ENCODE measurements at regions not wholly inside any gene's neighbourhood (a gene's known extent, or its start where the extent isn't known, plus 50 kb on each side); places are given as distances from the start of the nearest gene placed in this dataset.
A peak's percentile ranks its signal among the peaks of the same experiment; 100 is the strongest.
"Not testable (repeated sequence)": the region's sequence is repeated elsewhere in the genome, so short reads cannot be mapped to it uniquely, and the experiment has no call there.

DNA sequence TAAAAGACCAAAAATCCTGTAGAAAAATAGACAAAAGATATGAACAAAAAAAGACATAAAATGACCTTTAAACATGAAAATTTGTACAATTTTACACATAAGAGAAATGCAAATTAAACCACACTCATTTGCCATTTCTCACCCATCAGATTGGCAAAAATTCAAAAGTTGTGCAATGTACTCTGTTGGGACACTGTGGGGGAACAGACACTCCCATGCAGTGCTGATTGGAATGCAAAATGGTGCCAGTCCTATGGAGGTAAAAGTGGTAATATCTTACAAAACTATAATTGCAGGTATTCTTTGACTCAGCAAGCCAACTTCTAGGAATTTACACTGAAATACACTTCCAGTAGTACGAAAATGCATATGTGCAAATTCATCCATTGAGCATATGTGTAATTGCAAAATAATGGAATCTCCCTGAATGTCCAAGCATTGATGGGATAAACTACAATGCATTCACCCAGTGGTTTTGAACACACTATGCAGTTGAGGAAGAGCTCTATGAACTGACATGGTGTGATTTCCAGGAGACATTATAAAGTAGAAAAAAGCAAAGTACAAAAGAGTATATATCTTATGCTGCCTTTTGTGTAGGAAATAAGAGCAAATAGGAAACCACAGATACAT lies 201.8 kb upstream of the ZNF521 start:
- DNase-seq = no peak

DNA sequence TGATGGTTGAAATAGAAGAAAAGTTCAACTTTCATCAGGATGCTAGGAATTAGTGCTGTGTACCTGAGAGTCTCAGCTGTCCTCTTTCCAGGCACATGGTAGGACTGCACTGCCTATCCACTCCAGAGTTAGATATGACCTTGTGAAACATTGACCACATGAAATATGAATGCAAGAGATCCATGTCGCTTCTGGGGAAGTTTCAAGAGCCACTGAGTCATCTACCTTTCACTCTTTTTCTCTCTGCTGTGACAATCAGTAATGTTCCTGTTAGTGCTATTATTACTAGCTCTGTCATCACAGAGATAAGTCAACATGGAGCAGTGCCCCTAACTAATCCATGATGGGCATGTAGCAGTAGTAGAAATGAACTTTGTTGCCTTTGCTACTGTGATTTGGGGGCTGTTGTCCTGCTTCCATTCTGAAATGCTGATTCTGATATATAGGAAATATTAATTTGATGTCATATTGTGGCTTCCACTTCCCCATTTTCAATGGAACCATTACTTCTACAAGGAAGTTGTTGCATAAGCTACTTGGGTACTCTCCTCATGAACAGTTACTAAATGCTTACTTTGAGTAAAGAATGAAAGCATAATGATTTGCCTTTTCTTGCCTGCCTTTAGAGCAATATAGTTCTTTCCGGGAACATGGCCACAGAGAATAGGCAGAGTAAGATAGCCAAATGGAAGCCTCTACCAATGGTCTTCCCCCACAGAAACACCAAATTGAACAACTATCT lies 192.8 kb upstream of the ZNF521 start:
- DNase-seq = peak; percentile 57 to 83

DNA sequence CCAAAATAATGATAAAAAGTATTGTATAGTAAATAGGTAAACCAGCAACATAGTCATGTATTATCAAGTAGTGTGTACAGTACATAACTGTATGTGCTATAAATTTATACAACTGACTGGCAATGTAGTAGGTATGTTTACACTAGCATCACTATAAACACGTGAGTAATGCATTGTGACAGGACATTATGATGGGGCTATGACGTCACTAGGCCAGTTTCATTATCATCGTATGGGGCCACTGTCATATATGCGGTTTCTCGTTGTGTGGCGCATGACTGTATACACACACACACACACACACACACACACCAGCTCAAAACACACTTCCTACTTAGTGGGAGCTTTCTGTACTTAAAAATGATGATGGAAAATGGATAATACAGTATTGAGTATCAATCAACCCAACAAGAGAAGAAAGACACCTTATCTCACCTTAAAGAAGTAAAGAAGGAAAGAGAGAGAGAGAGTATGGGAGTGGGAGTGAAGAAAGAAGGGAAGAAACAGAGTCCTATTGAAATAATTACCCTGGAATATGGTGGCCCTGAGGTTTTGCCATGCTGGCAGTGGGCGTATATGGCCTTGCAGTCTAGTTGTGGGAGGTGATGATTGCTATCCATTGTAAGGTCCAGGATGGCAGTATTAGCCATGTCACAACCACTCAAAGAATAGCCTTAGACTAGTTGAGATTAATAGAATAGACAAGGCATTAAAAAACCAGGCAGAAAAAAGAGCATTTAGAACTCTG lies 186.4 kb upstream of the ZNF521 start:
- DNase-seq = no peak

DNA sequence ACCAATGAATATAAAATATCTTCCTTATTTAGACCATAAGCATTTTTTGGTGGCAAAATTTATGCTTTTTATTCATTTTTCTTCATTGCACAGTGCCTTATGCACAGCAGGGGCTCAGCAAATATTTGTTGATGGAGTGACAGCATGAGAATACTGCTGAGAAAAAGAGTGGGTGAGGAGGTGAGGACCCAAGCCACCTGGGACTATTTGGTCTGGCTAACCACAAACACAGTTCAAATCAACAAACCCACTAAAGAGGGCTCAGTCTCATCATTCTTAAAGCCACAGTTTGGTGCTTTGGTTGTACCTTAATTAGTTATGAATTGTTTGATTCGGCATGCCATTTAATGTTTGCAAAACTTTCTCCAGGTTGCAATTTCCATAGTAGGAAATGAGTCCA lies 183.5 kb upstream of the ZNF521 start:
- no peak for DNase-seq

DNA sequence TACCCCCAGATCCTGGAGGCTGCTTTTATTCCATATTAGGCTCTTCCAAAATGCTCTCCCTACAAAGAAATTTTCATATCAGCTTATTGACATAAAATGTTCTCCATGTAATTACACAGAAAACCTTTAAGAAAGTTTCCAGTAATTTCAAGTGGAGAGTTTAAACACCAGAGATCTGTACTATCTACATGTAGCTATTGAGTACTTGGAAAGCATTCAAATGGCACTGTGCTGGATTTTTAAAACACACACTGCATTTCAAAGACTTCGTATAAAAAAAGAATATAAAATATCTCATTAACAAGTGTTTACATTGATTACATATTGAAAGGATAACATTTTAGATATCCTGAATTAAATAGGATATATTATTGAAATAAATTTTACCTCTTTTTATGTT lies 182.4 kb upstream of the ZNF521 start:
- DNase-seq = no peak

DNA sequence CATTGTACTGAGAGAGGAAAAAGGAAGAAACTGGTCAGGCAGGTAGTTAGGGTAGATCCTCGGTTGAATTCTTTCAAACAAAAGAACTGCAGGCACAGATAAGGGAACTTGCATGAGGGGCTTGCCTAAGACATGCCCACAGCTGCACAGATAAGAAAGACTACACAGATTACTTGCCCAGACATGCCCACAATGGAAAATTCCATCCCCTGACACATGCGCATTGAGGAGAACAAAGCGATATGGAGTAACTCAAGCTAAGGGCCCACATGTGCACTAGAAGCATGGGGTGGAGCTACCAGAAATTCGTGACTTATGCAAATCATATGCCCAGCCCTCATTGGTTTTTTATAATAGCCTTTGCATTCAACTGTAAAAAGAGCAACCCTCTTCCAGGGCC lies 181.3 kb upstream of the ZNF521 start:
- DNase-seq = no peak

DNA sequence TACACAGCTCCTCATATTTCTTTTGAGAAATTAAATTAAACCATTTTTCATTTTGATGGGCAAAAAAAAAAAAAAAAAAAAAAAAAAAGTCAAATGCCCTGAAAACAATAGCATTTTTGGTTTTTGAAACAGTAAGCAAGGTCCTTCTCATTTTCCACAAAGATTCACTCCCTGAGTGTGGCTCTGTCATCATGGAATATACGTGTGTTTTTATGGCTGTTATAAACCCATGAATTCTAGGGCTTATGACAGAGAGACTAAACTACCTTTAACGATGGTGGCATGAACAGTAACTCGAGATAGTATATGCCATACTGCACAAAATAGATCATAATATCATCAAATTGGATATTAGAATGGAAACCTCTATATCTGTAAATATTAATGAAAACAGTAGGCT lies 179.2 kb upstream of the ZNF521 start:
- no peak for DNase-seq

DNA sequence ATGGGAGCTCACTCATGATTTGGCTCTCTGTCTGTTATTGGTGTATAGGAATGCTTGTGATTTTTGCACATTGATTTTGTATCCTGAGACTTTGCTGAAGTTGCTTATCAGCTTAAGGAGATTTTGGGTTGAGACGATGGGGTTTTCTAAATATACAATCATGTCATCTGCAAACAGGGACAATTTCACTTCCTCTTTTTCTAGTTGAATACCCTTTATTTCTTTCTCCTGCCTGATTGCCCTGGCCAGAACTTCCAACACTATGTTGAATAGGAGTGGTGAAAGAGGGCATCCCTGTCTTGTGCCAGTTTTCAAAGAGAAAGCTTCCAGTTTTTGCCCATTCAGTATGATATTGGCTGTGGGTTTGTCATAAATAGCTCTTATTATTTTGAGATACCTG lies 173.8 kb upstream of the ZNF521 start:
- DNase-seq = not testable (repeated sequence)

DNA sequence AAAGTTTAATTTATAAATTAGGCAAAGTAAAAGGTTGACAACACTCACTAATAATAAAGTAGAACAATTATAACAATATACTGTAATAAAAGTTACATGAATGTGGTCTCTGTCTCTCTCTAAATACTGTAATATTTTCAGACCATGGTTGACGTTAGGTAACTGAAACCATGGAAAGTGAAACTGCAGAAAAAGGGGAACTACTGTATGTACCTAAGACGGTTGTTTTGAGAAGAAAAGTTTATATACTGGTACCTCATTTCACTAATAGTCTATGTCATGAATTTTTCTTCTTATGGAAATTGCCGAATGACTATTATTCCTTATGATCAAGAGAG lies 166.7 kb upstream of the ZNF521 start:
- DNase-seq = peak in 1 of 2 donors; percentile 6

DNA sequence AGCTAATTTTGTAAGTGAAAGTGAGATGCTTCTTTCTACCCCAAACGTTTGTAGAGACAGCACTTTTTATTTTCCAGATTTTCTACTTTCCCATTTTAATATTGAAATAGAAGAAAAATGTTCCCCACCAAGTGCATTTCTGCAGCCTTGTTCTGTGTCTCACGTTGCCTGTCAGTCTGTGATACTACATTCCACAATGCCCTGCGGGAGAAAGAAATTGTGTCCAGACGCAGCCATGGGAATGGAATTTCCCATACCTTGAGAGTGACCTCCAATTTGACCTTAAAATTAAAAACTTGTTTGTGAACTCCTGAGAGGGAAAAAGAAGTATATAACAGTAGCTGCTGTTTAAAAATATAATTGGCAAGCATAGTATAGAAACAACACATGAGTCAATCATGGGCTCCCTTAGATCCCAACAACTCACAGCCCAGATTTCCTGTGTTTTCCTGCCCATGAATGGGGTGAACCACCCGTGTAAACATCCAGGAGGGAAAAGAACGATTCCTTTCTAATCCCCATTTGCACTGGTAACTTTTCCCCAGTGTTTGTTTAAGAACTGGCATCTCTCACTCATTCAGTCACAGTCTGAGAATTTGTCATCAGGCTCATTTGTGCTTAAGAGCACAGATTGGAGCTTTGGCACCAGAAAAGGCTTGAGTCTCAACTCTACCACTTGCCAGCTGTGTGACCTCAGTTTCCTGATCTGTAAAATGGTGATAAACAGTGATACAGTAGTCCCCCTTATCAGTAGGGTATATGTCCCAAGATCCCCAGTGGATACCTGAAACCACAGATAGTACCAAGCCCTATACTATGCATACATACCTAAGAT lies 166.1 kb upstream of the ZNF521 start:
- DNase-seq = no peak

- DNase-seq = no peak
These were observed 165.0 kb upstream of the ZNF521 start for GRCh38 chr18:25516747-25517498.

GRCh38 chr18:25516121-25516520 lies 164.2 kb upstream of the ZNF521 start:
- no peak for DNase-seq

DNA sequence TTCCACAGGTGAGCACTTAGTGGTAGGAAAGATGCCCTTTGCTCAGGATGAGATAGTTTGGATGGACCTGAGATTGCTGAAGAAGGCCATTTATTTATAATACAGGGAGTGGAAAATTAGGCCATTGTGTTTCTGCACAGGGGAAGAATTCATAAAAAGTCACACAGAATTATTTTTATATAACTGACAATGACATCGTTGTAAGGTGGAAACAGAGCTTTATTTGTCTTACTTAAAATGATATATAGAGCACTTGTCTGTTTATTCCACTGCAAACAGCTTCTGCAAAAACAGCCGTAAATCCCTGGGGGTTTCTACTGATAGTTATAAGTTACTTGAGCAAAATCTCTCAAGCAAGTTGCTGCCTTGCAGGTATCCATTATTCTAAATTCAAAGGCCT lies 158.1 kb upstream of the ZNF521 start:
- no peak for DNase-seq

- peak; percentile 33 to 47 for DNase-seq
These were observed 151.7 kb upstream of the ZNF521 start for GRCh38 chr18:25503567-25504081.

- no peak for DNase-seq
These were observed 145.3 kb upstream of the ZNF521 start for GRCh38 chr18:25497151-25497794.

DNA sequence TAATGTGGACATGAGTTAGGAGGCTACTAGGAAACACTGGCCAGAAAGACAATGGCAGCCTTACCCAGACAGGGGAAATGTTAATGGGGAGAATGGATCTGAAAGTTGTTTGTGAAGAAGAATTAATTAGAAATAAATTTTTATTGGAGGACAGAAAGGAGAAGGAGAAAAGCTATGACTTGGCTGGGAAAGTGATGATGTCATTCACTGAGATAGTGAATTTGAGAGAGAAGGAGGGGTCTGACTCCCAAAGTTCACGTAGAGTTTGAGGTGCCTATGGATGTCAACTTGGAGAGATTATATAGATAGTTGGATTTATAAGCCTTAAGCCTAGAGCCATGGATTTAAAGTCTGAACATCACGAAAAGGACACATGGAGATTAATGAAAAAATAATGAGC lies 144.6 kb upstream of the ZNF521 start:
- no peak for DNase-seq

DNA sequence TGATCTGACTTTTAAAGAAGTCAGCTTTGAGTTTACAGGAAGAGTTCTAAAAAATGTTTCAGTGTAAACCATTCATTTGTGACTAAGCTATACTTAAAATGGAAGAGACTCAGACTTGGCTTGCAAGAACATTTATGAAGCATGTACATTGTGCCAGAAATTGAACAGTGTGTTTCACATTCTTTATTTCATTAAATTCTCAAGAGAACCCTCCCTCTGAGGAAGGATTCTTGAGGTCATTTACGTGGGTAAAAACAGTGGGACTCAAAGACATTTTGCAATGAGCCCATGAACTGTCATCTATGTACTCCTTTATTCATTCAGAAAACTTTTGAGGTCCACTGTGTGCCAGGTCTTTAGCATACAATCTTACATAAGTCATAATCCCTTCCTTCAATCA lies 143.6 kb upstream of the ZNF521 start:
- no peak for DNase-seq

GRCh38 chr18:25494888-25495287 lies 142.9 kb upstream of the ZNF521 start:
- DNase-seq = no peak

- DNase-seq = no peak
These were observed 141.4 kb upstream of the ZNF521 start for GRCh38 chr18:25493401-25493800.

GRCh38 chr18:25490316-25490715 lies 138.3 kb upstream of the ZNF521 start:
- DNase-seq = no peak

DNA sequence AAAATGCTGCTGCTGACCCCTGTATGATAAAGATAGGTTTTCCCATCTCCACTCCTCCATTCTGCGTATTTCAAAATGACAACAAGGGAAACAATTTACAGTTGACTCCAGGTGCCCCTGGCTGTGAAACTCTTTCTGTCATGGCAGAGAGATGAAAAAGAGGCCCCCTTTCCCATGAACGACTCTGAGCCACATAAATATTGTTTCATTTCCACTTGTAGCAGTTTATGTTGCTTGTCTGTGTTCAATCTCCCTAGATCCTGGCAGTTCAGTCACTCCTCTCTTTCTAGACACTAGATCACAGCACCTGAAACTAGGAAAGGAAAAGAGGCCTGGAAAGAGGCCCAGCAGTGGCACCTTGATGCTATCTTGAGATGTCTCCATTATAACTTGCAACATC lies 121.0 kb upstream of the ZNF521 start:
- no peak for DNase-seq
